K562 (cell line): ENCODE measurements at regions not wholly inside any gene's neighbourhood (a gene's known extent, or its start where the extent isn't known, plus 50 kb on each side); places are given as distances from the start of the nearest gene placed in this dataset.

Experiments
- ATAC-seq: fragments of 200-7000 bp; cut with Tn5 transposase; 3 replicates; pipeline ENCODE4 v1.9.1; 2020; ENCODE audit warnings: moderate library complexity
- BruUV-seq: library from RNA; stranded (reverse); fragments of 400-500 nt; replicated peaks from 2 replicates; lab custom pipeline; 2021; lab: Mats Ljungman, UMichigan
- CTCF ChIA-PET: fragments of 300-600 bp; formaldehyde crosslinking; extraction: SDS; loops from one replicate; lab custom pipeline; 2021; ENCODE audit warnings: low intra/inter-chr PET ratio; lab: Yijun Ruan, JAX
- POLR2A ChIA-PET: fragments of 300-600, 350-650 bp; sonication (Branson Sonifier 250); formaldehyde crosslinking; extraction: SDS; loops from one replicate; lab custom pipeline; 2021; ENCODE audit warnings: antibody characterized with exemption, inconsistent platforms; lab: Yijun Ruan, JAX
- DNase-seq, 4 experiments: peaks; one replicate each; pipeline versions ENCODE4 v3.0.0 to v3.0.0-alpha.2; 2011 to 2018; ENCODE audit warnings: low spot score in 3 of 4, mixed read lengths in 3 of 4; ENCODE audit errors: extremely low read depth in 1 of 4
- FAIRE-seq: peaks from 2 replicates; lab custom pipeline; 2011; peaks lifted over from hg19 to GRCh38; lab: Jason Lieb, UNC
- H2AFZ ChIP-seq: 2 replicates; pipeline ENCODE4 v1.6.0; 2011; ENCODE audit warnings: low read depth, low read length, control low read depth, inconsistent platforms
- H3K27ac ChIP-seq: fragments of 200-600 bp; 3 replicates; pipeline ENCODE4 v1.8.0; 2011; ENCODE audit warnings: low read depth, mild to moderate bottlenecking, control low read depth, inconsistent platforms, low read length, moderate library complexity, mixed read lengths; ENCODE audit errors: extremely low read depth
- H3K27me3 ChIP-seq, 2 experiments: fragments of 300-600 bp in 1 of 2; 2 replicates in 1 of 2; 3 replicates in 1 of 2; pipeline versions ENCODE4 v1.6.0 to v1.8.0; 2011; ENCODE audit warnings: inconsistent platforms in 2 of 2, low read length in 2 of 2, mild to moderate bottlenecking in 1 of 2, mixed read lengths in 1 of 2, moderate library complexity in 1 of 2; ENCODE audit not compliant: control insufficient read depth in 2 of 2, insufficient read depth in 2 of 2
- H3K36me3 ChIP-seq: fragments of 300-600 bp; 3 replicates; pipeline ENCODE4 v1.8.0; 2011; ENCODE audit warnings: mild to moderate bottlenecking, low read length, inconsistent platforms; ENCODE audit not compliant: control insufficient read depth, insufficient read depth
- H3K4me1 ChIP-seq, 2 experiments: fragments of 200-600 bp in 1 of 2; replicated peaks in 1 of 2; 2 replicates in 1 of 2; 3 replicates in 1 of 2; pipeline versions ENCODE4 v1.5.1 to v1.8.0; 2011; ENCODE audit warnings: inconsistent platforms in 2 of 2, low read length in 2 of 2, mild to moderate bottlenecking in 1 of 2, mixed read lengths in 1 of 2, moderate library complexity in 1 of 2; ENCODE audit not compliant: control insufficient read depth in 2 of 2, insufficient read depth in 2 of 2
- H3K4me2 ChIP-seq: 2 replicates; pipeline ENCODE4 v1.6.1; 2011; ENCODE audit warnings: low read length, control low read depth, inconsistent platforms, mixed read lengths; ENCODE audit not compliant: insufficient read depth
- H3K4me3 ChIP-seq: fragments of 200-600 bp; sonication (generic), shearing (Covaris generic); 2 replicates; pipeline ENCODE4 v1.5.1; 2016; ENCODE audit warnings: control low read depth, inconsistent platforms
- H3K79me2 ChIP-seq: fragments of 200-600 bp; 3 replicates; pipeline ENCODE4 v1.8.0; 2011; ENCODE audit warnings: low read length, inconsistent platforms; ENCODE audit not compliant: control insufficient read depth, insufficient read depth
- H3K9ac ChIP-seq, 2 experiments: 2 replicates each; pipeline versions ENCODE4 v1.6.0 to v1.6.1; 2011; ENCODE audit warnings: low read depth in 2 of 2, low read length in 2 of 2, control low read depth in 1 of 2, inconsistent platforms in 1 of 2, mild to moderate bottlenecking in 1 of 2, mixed read lengths in 1 of 2; ENCODE audit not compliant: insufficient read depth in 1 of 2
- H3K9me1 ChIP-seq: one replicate; pipeline ENCODE4 v1.6.0; 2011; ENCODE audit warnings: inconsistent platforms, mild to moderate bottlenecking, low read length, moderate library complexity; ENCODE audit not compliant: control insufficient read depth, insufficient read depth
- H3K9me3 ChIP-seq: replicated peaks from 2 replicates; pipeline ENCODE4 v1.5.1; 2011; ENCODE audit warnings: low read depth, low read length, inconsistent platforms; ENCODE audit not compliant: control insufficient read depth, insufficient read depth
- H4K20me1 ChIP-seq: replicated peaks from 2 replicates; pipeline ENCODE4 v1.6.1; 2011; ENCODE audit warnings: low read length, inconsistent platforms, mixed read lengths; ENCODE audit not compliant: control insufficient read depth, insufficient read depth
- CCNT2 ChIP-seq: IDR thresholded peaks from 2 replicates; pipeline ENCODE4 v1.6.1; 2011; ENCODE audit warnings: borderline replicate concordance, low read depth, mild to moderate bottlenecking, moderate library complexity, mixed read lengths, low read length; ENCODE audit not compliant: insufficient read length; ENCODE audit errors: extremely low read depth
- HDAC6 ChIP-seq: IDR thresholded peaks from 2 replicates; pipeline ENCODE4 v1.6.1; 2012; ENCODE audit warnings: low read depth, mild to moderate bottlenecking, control low read depth, inconsistent platforms, low read length, moderate library complexity
- PHB ChIP-seq: fragments of 250-450 bp; sonication (Bioruptor Pico); IDR thresholded peaks from 2 replicates; pipeline ENCODE4 v1.5.0; 2021
- SIRT6 ChIP-seq: IDR thresholded peaks from one replicate; pipeline ENCODE4 v1.6.1; 2012; ENCODE audit warnings: low read depth, mild to moderate bottlenecking, control low read depth, inconsistent platforms, low read length, moderate library complexity
- SREBF1 ChIP-seq: fragments of 150-350 bp; IDR thresholded peaks from 2 replicates; pipeline ENCODE4 v1.6.1; 2014; ENCODE audit warnings: antibody characterized with exemption, low read depth, low read length, borderline replicate concordance
- STAT5B ChIP-seq: fragments of 250-450 bp; sonication (Bioruptor Pico); IDR thresholded peaks from 2 replicates; pipeline ENCODE4 v1.8.0; 2021; ENCODE audit warnings: mild to moderate bottlenecking, inconsistent platforms
- ZNF311 ChIP-seq: fragments of 250-450 bp; sonication (Bioruptor Pico); IDR thresholded peaks from 2 replicates; pipeline ENCODE4 v1.4.0; 2020; ENCODE audit warnings: mild to moderate bottlenecking, moderate library complexity
- WGBS: fragments of 100-300 bp; shearing (Covaris generic); methylation state at CpG from one replicate; pipeline ENCODE4 v1.1.6; 2016; ENCODE audit warnings: low coverage, mixed read lengths; ENCODE audit not compliant: insufficient coverage; ENCODE audit errors: missing lambda C conversion rate; 5-methylcytosine and 5-hydroxymethylcytosine counted together
- in situ Hi-C: fragments of 300-500 bp; cut with MboI; formaldehyde crosslinking; loops from 4 replicates; pipeline ENCODE4 v1.15.0; 2018; ENCODE audit warnings: inconsistent platforms, mixed read lengths
- intact Hi-C: fragments of 100-400 bp; cut with micrococcal nuclease; formaldehyde crosslinking; loops from 2 replicates; pipeline ENCODE4 v1.14.2; 2022
- TF ChIP-seq, protein P1 (sequence below): fragments of 150-350 bp; IDR thresholded peaks from 2 replicates; pipeline ENCODE4 v1.6.1; 2014; ENCODE audit warnings: low read depth, mild to moderate bottlenecking, low read length, borderline replicate concordance
- TF ChIP-seq, protein P2 (sequence below): fragments of 450-650 bp; conservative IDR thresholded peaks from 2 replicates; pipeline ENCODE4 v1.6.1; 2016; ENCODE audit warnings: missing genetic modification characterization, low read depth, mild to moderate bottlenecking, missing compliant biosample characterization, moderate library complexity
- TF ChIP-seq, protein P3 (sequence below), 2 experiments: fragments of 450-650 bp; formaldehyde crosslinking in 1 of 2; IDR thresholded peaks; 2 replicates each; pipeline versions ENCODE4 v1.4.0 to v1.6.1; 2014 to 2020; ENCODE audit warnings: mild to moderate bottlenecking in 2 of 2, borderline replicate concordance in 1 of 2, low read depth in 1 of 2

DNA sequence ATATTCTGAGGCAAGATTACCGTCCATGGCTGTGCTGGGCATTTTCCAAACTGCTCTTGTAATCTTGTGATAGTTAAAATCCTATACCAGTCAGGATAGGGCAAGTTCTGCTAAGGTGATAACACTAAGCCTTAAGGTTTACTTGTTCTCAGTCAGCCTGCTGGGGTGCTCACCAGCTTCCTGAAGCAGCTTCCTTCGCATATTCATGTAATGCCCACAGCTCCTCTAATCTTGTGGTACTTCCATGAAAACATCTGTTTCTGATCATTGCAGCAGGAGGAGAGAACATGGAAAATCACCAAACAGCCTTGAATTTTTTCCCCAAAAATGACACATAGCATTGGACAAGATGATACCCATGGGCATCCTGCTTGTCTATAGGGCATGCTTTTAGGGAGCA is 473.2 kb downstream of the MED10 start:
- 0% methylated on average over 2 of the region's 2 CpGs for WGBS
- TF ChIP-seq, protein P1, sequence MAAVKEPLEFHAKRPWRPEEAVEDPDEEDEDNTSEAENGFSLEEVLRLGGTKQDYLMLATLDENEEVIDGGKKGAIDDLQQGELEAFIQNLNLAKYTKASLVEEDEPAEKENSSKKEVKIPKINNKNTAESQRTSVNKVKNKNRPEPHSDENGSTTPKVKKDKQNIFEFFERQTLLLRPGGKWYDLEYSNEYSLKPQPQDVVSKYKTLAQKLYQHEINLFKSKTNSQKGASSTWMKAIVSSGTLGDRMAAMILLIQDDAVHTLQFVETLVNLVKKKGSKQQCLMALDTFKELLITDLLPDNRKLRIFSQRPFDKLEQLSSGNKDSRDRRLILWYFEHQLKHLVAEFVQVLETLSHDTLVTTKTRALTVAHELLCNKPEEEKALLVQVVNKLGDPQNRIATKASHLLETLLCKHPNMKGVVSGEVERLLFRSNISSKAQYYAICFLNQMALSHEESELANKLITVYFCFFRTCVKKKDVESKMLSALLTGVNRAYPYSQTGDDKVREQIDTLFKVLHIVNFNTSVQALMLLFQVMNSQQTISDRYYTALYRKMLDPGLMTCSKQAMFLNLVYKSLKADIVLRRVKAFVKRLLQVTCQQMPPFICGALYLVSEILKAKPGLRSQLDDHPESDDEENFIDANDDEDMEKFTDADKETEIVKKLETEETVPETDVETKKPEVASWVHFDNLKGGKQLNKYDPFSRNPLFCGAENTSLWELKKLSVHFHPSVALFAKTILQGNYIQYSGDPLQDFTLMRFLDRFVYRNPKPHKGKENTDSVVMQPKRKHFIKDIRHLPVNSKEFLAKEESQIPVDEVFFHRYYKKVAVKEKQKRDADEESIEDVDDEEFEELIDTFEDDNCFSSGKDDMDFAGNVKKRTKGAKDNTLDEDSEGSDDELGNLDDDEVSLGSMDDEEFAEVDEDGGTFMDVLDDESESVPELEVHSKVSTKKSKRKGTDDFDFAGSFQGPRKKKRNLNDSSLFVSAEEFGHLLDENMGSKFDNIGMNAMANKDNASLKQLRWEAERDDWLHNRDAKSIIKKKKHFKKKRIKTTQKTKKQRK: no peak
- no peak for TF ChIP-seq ZNF311 (CRISPR knock-in tag)
- TF ChIP-seq CCNT2: no peak
- no peak for TF ChIP-seq HDAC6
- TF ChIP-seq PHB: no peak
- no peak for TF ChIP-seq SIRT6
- TF ChIP-seq, protein P2, sequence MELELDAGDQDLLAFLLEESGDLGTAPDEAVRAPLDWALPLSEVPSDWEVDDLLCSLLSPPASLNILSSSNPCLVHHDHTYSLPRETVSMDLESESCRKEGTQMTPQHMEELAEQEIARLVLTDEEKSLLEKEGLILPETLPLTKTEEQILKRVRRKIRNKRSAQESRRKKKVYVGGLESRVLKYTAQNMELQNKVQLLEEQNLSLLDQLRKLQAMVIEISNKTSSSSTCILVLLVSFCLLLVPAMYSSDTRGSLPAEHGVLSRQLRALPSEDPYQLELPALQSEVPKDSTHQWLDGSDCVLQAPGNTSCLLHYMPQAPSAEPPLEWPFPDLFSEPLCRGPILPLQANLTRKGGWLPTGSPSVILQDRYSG (tag): no peak
- no peak for TF ChIP-seq SREBF1
- no peak for TF ChIP-seq STAT5B (CRISPR knock-in tag)
- TF ChIP-seq, protein P3, sequence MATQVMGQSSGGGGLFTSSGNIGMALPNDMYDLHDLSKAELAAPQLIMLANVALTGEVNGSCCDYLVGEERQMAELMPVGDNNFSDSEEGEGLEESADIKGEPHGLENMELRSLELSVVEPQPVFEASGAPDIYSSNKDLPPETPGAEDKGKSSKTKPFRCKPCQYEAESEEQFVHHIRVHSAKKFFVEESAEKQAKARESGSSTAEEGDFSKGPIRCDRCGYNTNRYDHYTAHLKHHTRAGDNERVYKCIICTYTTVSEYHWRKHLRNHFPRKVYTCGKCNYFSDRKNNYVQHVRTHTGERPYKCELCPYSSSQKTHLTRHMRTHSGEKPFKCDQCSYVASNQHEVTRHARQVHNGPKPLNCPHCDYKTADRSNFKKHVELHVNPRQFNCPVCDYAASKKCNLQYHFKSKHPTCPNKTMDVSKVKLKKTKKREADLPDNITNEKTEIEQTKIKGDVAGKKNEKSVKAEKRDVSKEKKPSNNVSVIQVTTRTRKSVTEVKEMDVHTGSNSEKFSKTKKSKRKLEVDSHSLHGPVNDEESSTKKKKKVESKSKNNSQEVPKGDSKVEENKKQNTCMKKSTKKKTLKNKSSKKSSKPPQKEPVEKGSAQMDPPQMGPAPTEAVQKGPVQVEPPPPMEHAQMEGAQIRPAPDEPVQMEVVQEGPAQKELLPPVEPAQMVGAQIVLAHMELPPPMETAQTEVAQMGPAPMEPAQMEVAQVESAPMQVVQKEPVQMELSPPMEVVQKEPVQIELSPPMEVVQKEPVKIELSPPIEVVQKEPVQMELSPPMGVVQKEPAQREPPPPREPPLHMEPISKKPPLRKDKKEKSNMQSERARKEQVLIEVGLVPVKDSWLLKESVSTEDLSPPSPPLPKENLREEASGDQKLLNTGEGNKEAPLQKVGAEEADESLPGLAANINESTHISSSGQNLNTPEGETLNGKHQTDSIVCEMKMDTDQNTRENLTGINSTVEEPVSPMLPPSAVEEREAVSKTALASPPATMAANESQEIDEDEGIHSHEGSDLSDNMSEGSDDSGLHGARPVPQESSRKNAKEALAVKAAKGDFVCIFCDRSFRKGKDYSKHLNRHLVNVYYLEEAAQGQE (IDR thresholded peaks at IDR 0.05; ENCODE audit: borderline replicate concordance): no peak
- TF ChIP-seq, protein P3 (CRISPR knock-in tag; IDR thresholded peaks at IDR 0.05; ENCODE audit: low read depth): no peak

More for the DNA sequence above, 473.2 kb downstream of the MED10 start:
- ATAC-seq (no peak), FAIRE-seq (no peak), DNase-seq (no peak)
- H3K4me3 ChIP-seq: no peak overlapping the region
- H3K9me3 ChIP-seq: no peaks in the 10 kb centered on the region
- no peak overlapping the region for H3K4me2 ChIP-seq
- no TSS peak for BruUV-seq
- no peak overlapping the region for H3K9ac ChIP-seq
- POLR2A ChIA-PET: interaction anchor here (0.7 to 1.0 kb wide), 2 partner anchors 12 to 486 kb away, joined by 3 read pairs; no protein-coding TSS in a partner anchor
- no peaks in the 10 kb centered on the region for H3K79me2 ChIP-seq
- intact Hi-C loops (no loop called here), in situ Hi-C loops (no loop called here)
- no peaks in the 10 kb centered on the region for H3K9me1 ChIP-seq
- H2AFZ ChIP-seq: no peak overlapping the region
- CTCF ChIA-PET: no interaction called here
- no peaks in the 10 kb centered on the region for H3K4me1 ChIP-seq
- H3K36me3 ChIP-seq: no peaks in the 10 kb centered on the region
- no peaks in the 10 kb centered on the region for H3K27me3 ChIP-seq
- H4K20me1 ChIP-seq: no peaks in the 10 kb centered on the region
- no peak overlapping the region for H3K27ac ChIP-seq
